ENCODE measurements at regions not wholly inside any gene's neighbourhood (a gene's known extent, or its start where the extent isn't known, plus 50 kb on each side); places are given as distances from the start of the nearest gene placed in this dataset.

DNA sequence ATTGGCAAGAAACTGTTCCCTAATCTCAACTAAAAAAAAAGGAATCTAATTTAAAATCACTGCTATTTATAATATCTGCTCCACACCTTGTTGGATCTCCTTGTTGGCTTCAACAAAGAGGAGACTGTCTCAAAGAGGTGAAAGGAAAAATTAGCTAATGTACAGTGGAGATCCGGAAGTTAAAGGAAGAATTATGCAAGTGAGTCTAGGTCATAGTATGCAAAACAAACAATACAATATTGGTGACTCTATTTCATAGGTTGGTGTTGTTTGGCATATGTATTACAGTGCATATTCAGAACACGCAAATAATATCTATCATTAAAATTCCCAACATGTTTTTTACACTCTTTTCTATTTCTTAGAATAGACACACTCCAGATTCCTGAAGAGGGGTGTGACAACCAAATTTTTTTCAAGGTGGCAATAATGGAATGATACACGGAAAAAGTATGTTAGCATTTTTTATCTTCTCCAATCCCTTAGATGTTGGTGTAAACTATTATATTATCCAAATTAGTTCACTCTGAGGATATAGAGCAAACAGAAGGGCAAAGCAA, 685.3 kb downstream of the KCNA4 start:
- TF ChIP-seq POLR2AphosphoS5 (IDR thresholded peaks at IDR 0.05; ENCODE audit: low read depth, low read length) (no peak), TAF1 (IDR thresholded peaks at IDR 0.05; ENCODE audit: borderline replicate concordance, low read depth, low read length) (no peak)
